Fibroblast of lung (primary cell): ENCODE measurements at regions not wholly inside any gene's neighbourhood (a gene's known extent, or its start where the extent isn't known, plus 50 kb on each side); places are given as distances from the start of the nearest gene placed in this dataset.

Experiments used
- DNase-seq, 2 donors: peaks; one replicate each; pipeline versions ENCODE4 v3.0.0 to v3.0.0-alpha.2; 2010; ENCODE audit warnings: low read depth in 2 of 2
- H2AFZ ChIP-seq: 2 replicates; pipeline ENCODE4 v1.5.1; 2012; ENCODE audit warnings: low read length, control low read depth, inconsistent platforms
- H3K27ac ChIP-seq: 2 replicates; pipeline ENCODE4 v1.5.1; 2011; ENCODE audit warnings: low read length, control low read depth; ENCODE audit not compliant: insufficient read depth
- H3K27me3 ChIP-seq: 2 replicates; pipeline ENCODE4 v1.5.1; 2011; ENCODE audit warnings: mild to moderate bottlenecking, low read length; ENCODE audit not compliant: control insufficient read depth, insufficient read depth
- H3K36me3 ChIP-seq: 2 replicates; pipeline ENCODE4 v1.5.1; 2011; ENCODE audit warnings: low read length; ENCODE audit not compliant: control insufficient read depth, insufficient read depth
- H3K4me1 ChIP-seq: 2 replicates; pipeline ENCODE4 v1.5.1; 2011; ENCODE audit warnings: low read length; ENCODE audit not compliant: control insufficient read depth, insufficient read depth; ENCODE audit errors: extremely low read depth
- H3K4me2 ChIP-seq: 2 replicates; pipeline ENCODE4 v1.5.1; 2011; ENCODE audit warnings: low read length, control low read depth; ENCODE audit not compliant: insufficient read depth; ENCODE audit errors: extremely low read depth
- H3K4me3 ChIP-seq, 4 experiments: fragments of 200-600 bp in 1 of 4; sonication (generic) in 1 of 4; replicated peaks in 1 of 4; 2 replicates each; pipeline ENCODE4 v1.5.1; 2011 to 2016; ENCODE audit warnings: low read length in 4 of 4, low read depth in 3 of 4, mild to moderate bottlenecking in 3 of 4, control low read depth in 2 of 4, inconsistent platforms in 1 of 4, mixed read lengths in 1 of 4; ENCODE audit not compliant: insufficient read depth in 1 of 4; ENCODE audit errors: control extremely low read depth in 1 of 4
- H3K79me2 ChIP-seq: 2 replicates; pipeline ENCODE4 v1.5.1; 2012; ENCODE audit warnings: mild to moderate bottlenecking, low read length, inconsistent platforms; ENCODE audit not compliant: control insufficient read depth, insufficient read depth
- H3K9ac ChIP-seq: 2 replicates; pipeline ENCODE4 v1.5.1; 2011; ENCODE audit warnings: mild to moderate bottlenecking, low read length, control low read depth; ENCODE audit not compliant: insufficient read depth
- H3K9me3 ChIP-seq: 2 replicates; pipeline ENCODE4 v1.5.1; 2012; ENCODE audit warnings: low read depth, low read length; ENCODE audit not compliant: control insufficient read depth, insufficient read depth
- H4K20me1 ChIP-seq: 2 replicates; pipeline ENCODE4 v1.5.1; 2011; ENCODE audit warnings: low read length; ENCODE audit not compliant: control insufficient read depth, insufficient read depth; ENCODE audit errors: extremely low read depth
- CTCF ChIP-seq, 2 donors: IDR thresholded peaks in 1 of 2; conservative IDR thresholded peaks in 1 of 2; 1 replicate in 1 of 2; 2 replicates in 1 of 2; pipeline ENCODE4 v1.5.1; 2011 to 2012; ENCODE audit warnings: low read length in 2 of 2, control low read depth in 1 of 2, inconsistent platforms in 1 of 2, low read depth in 1 of 2, mild to moderate bottlenecking in 1 of 2
- EZH2 ChIP-seq: IDR thresholded peaks from 2 replicates; pipeline ENCODE4 v1.5.1; 2012; ENCODE audit warnings: low read length, control low read depth, mild to moderate bottlenecking; ENCODE audit errors: missing control alignments

GRCh38 chr11:45062115-45062514 is 84.3 kb upstream of the PRDM11 start:
- H3K9me3 ChIP-seq, result no peaks in the 10 kb centered on the region
- H3K4me3 ChIP-seq, result no peak overlapping the region
- TF ChIP-seq CTCF (conservative IDR thresholded peaks at IDR 0.05 in 1 of 2, IDR thresholded peaks at IDR 0.05 in 1 of 2; ENCODE audit: low read depth in 1 of 2, low read length in 2 of 2), result no peak
- TF ChIP-seq EZH2, result no peak
- H2AFZ ChIP-seq, result no peak overlapping the region
- H3K27ac ChIP-seq, result no peak overlapping the region
- no peak overlapping the region for H3K4me2 ChIP-seq
- no peaks in the 10 kb centered on the region for H3K36me3 ChIP-seq
- no peak overlapping the region for H3K9ac ChIP-seq
- DNase-seq, result no peak
- H3K79me2 ChIP-seq, result no peaks in the 10 kb centered on the region
- H3K4me1 ChIP-seq, result no peaks in the 10 kb centered on the region
- no peaks in the 10 kb centered on the region for H4K20me1 ChIP-seq
- H3K27me3 ChIP-seq, result no peaks in the 10 kb centered on the region

- Histone ChIP-seq H3K36me3 (no peaks in the 10 kb centered on the region), H3K9ac (no peak overlapping the region), H3K27me3 (peaks cover 2% of the 10 kb centered on the region), H3K79me2 (no peaks in the 10 kb centered on the region), H3K9me3 (no peaks in the 10 kb centered on the region), H4K20me1 (no peaks in the 10 kb centered on the region), H3K4me2 (no peak overlapping the region), H3K27ac (no peak overlapping the region), H3K4me1 (no peaks in the 10 kb centered on the region), H3K4me3 (no peak overlapping the region), H2AFZ (no peak overlapping the region)
- no peak for DNase-seq
- TF ChIP-seq CTCF (conservative IDR thresholded peaks at IDR 0.05 in 1 of 2, IDR thresholded peaks at IDR 0.05 in 1 of 2; ENCODE audit: low read depth in 1 of 2, low read length in 2 of 2) (no peak), EZH2 (no peak)
These were observed 83.3 kb upstream of the PRDM11 start for GRCh38 chr11:45062974-45063635.

GRCh38 chr11:45063669-45064068 is 82.8 kb upstream of the PRDM11 start:
- no peak overlapping the region for H3K4me3 ChIP-seq
- TF ChIP-seq CTCF (conservative IDR thresholded peaks at IDR 0.05 in 1 of 2, IDR thresholded peaks at IDR 0.05 in 1 of 2; ENCODE audit: low read depth in 1 of 2, low read length in 2 of 2) (no peak), EZH2 (no peak)
- DNase-seq, result no peak
- no peak overlapping the region for H3K27ac ChIP-seq
- H2AFZ ChIP-seq, result no peak overlapping the region
- H3K9ac ChIP-seq, result no peak overlapping the region
- H3K79me2 ChIP-seq, result no peaks in the 10 kb centered on the region
- no peak overlapping the region for H3K4me2 ChIP-seq
- no peaks in the 10 kb centered on the region for H3K4me1 ChIP-seq
- H3K36me3 ChIP-seq, result no peaks in the 10 kb centered on the region
- no peaks in the 10 kb centered on the region for H4K20me1 ChIP-seq
- H3K9me3 ChIP-seq, result no peaks in the 10 kb centered on the region
- H3K27me3 ChIP-seq, result peaks cover 3% of the 10 kb centered on the region
